Muscle of back (tissue), 3 donors: ENCODE measurements at regions not wholly inside any gene's neighbourhood (a gene's known extent, or its start where the extent isn't known, plus 50 kb on each side); places are given as distances from the start of the nearest gene placed in this dataset.
"Not testable (repeated sequence)": the region's sequence is repeated elsewhere in the genome, so short reads cannot be mapped to it uniquely, and the experiment has no call there.

ENCODE experiments used
- DNase-seq, 3 donors: peaks; one replicate each; pipeline versions ENCODE4 v3.0.0 to v3.0.0-alpha.2; 2013

- DNase-seq = not testable (repeated sequence)
These were observed 51.4 kb upstream of the INPP4B start for GRCh38 chr4:142897518-142897917.

DNA sequence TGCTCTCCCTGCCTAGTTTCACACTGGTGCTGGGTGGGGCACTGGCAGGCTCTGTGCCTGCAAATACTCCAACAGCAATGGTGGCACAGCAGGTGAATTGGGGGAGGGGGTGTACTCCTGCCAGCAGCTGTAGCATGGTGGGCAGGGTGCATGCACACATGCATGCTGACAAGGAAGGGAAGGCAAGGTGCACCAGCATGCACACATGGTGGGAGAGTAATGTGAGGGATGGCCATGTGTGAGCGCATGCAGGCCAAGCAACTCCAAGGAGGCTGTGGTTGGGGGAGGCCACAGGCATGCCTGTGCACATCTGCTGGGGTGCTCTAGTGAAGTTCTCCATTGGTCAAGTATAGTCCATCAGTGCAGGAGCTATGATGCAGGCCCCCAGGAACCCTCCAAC lies 54.5 kb upstream of the INPP4B start:
- no peak for DNase-seq

DNA sequence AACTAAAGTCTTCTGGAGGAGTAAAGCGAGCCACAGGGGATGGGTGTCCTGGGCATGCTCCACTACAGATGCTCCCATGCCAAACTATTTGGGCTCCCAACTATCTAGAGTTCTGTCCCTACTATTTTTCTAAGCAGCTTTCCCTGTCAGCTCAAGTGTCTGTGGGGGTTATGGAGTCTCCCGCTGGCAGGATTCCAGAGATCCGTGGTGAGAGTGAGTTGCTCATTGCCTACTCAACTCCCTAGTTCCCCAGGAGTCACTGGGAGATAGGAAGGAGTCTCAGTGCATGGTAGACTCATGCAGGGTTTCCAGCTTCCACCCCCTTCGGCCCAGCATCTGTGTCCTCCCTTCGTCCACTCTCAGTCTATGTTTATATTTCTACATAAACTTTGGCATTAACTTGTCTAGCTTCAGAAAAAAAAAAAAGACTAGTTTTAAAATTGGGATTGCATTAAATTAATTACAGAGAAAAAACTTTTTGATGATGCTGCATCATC lies 55.1 kb upstream of the INPP4B start:
- DNase-seq = peak in 1 of 3 donors; percentile 13

- not testable (repeated sequence) for DNase-seq
These were observed 57.5 kb upstream of the INPP4B start for GRCh38 chr4:142903617-142904016.

DNA sequence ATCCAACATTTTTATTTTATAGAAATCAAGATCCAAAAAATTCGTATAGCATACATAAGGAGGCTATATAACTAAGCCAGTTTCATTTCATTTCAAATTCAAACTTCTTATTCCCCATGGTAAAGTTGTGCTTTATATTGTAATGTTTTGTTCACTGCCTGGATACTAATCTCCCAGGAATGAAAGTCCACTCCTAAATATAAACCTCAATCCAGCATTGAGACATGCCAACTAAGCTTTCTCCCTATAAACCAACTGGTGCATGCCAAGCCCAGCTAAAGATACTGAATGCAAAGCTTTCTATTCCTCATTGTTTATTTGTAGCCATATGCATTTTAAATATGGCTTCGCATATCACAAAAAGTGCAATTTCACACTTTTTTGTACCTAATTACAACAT lies 63.8 kb upstream of the INPP4B start:
- DNase-seq = peak; percentile 13 to 42 (median 30)

DNA sequence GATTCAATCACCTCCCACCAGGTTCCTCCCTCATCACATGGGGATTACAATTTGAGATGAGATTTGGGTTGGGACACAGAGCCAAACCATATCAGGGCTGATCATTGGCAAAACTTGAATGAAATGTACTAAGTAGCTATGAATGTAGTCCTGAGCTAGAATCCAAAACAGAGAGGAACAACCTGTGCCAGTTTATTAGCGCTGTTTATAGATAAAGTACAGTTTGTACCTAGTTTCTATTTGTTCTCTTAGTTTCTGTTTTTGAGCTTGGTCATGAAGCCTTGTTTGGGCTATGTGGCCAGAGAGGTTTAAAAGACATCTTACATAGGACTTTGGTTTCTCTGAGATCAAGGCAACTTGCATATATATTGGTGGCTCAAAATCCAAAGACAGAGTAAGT lies 66.9 kb upstream of the INPP4B start:
- DNase-seq = no peak

- DNase-seq = peak in 1 of 3 donors; percentile 22
These were observed 67.4 kb upstream of the INPP4B start for GRCh38 chr4:142913461-142914030.

GRCh38 chr4:142917678-142918077 lies 71.6 kb upstream of the INPP4B start:
- DNase-seq = no peak

GRCh38 chr4:142922720-142923119 lies 76.6 kb upstream of the INPP4B start:
- DNase-seq = no peak

DNA sequence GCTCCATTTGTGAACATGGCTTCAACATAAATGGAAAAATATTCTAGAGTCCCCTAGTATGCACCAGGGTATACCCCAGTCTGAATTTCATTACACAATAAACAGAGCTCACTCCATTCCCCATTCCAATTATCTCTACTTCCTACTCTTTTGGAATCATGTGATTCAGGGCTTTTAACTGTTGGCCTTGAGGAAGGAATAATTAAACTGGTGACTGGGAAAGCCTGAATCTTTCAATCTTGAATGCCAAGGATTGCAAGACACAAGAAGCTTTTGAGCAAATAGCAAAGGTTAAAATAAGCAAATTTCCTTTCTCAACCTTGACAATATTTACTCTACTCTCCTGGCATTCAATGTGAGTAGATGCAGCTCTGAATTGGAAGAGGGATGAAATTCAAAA lies 77.5 kb upstream of the INPP4B start:
- no peak for DNase-seq

GRCh38 chr4:142925161-142925560 lies 79.1 kb upstream of the INPP4B start:
- DNase-seq = no peak

GRCh38 chr4:142927721-142928120 lies 81.6 kb upstream of the INPP4B start:
- no peak for DNase-seq

- DNase-seq = no peak
These were observed 83.4 kb upstream of the INPP4B start for GRCh38 chr4:142929526-142929925.

GRCh38 chr4:142933207-142933606 lies 87.1 kb upstream of the INPP4B start:
- no peak for DNase-seq

DNA sequence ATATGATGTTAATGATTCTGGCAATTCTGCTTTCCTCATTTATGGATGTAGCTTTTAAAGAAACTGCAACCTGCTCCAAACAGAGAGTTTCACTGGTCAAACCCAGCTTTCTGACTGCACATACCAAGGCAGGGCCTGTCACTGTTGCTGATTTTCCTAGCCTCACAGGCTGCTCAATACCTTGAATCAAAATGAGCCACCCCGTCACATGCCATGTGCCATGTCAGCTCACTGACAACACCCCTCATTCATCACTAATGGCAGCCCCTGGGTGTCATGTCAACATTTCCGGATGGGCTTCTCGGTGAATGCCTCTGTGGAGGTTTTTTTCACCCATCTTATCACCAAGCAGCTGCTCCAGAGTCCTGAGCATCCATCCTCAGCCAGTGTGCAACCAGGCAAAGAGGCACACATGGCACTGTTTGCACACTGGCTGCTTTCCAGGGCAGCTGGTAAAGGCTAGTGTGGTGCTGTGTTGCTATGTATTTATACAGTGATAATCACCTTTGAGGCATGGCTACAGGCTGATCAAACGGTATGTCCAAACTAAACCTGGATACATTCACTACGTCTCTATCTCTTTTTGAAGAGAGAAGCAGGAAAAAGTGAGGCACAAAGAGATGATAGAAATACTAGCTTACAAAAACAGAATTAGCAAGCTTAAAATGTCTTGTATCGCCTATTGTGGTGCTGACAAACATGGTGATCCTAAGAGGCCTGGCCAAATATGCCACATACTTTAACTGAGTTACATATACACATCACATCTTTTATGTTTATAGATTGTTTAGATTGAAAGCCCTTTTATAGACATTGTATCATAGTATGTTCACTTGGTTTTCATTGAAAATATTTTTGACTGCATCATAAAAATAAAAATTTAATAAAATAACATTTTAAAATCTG lies 94.6 kb upstream of the INPP4B start:
- DNase-seq = peak; percentile 47 to 65 (median 63)

DNA sequence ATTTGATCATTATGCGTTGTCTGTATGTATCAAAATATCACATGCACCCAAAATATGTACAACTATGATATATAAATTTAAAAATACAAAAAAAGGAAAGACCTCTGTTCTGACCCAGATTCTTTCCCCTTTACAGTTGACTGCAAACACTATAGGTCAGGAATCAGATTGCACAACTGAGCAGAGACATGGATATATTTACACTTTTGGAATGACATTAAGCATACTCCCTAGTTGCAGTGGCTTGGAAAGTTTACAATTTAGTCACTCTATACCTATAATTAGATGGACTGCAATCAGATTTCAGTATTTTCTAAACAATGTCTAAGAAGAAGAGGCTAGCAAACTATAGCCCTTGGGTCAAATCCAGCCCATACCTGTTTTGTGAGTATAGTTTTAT lies 98.5 kb upstream of the INPP4B start:
- no peak for DNase-seq

DNA sequence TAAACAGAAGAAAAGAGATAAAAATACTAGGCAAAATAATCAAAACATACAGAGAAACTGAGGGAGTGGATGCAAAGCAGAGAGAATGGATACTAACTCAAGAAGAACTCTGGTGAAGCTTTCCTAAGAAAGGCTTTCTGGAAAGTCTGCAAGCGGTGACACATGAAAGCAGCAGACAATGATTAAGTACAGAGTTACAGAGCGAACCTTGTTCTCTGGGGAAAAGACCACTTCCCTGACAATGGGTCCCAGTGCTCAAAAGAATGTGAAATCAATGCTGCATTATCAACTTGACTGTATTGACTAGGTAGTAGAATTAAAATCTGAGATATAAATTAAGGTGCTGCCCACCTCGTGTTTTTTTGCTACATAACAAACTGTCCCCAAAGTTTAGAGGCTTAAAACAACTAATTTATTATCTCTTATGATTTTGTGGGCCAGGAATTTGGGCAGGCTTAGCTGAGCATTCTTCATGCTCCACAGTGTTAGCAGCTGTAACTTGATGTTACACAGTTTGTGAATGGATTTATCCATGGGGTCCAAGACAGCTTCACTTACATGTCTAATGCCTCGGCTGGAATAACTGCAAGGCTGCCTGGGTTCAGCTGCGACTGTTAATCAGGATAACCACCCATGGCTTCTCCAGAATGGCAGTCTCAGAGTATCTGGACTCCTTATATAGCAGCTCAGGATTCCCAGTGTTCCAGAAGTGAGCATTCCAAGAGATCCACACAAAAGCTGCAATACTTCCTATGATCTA lies 106.9 kb upstream of the INPP4B start:
- DNase-seq = peak; percentile 30 to 49 (median 47)

DNA sequence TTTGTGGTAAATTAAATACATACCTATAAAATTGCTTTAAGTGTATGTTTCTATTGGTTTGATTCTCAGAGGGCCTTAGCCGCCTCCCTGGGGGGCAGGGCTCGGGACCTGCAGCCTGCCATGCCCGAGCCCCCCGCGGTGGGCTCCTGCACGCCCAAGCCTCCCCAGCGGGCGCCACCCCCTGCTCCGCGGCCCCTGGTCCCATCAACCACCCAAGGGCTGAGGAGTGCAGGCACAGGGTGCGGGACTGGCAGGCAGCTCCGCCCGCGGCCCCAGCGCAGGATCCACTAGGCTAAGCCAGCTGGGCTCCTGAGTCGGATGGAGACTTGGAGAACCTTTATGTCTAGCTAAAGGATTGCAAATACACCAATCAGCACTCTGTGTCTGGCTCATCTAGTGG lies 108.3 kb upstream of the INPP4B start:
- DNase-seq = no peak

GRCh38 chr4:142955501-142955900 lies 109.4 kb upstream of the INPP4B start:
- DNase-seq = no peak

DNA sequence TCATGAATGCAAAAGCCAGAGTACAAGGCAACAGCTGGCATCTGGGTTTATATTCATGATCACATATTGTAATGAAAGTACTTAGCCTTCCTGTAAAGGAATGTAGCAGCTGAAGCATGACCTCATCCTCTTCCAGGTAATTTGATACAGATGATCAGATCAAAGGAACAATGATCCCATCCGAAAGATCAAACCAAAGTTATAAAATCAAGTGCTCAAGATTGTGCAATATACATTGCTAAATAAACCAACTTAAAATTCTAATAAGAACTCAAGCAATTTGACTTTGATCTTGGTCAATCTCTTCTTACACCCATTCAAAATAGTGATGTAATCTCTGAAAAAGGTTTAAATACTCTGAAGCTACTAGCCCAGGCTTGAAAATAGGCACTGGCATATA lies 113.1 kb upstream of the INPP4B start:
- DNase-seq = peak in 1 of 3 donors; percentile 38

- DNase-seq = peak in 1 of 3 donors; percentile 38
These were observed 114.0 kb upstream of the INPP4B start for GRCh38 chr4:142960126-142960525.

GRCh38 chr4:142960867-142961644 lies 115.0 kb upstream of the INPP4B start:
- no peak for DNase-seq
